ENCODE measurements at regions not wholly inside any gene's neighbourhood (a gene's known extent, or its start where the extent isn't known, plus 50 kb on each side); places are given as distances from the start of the nearest gene placed in this dataset.

DNA sequence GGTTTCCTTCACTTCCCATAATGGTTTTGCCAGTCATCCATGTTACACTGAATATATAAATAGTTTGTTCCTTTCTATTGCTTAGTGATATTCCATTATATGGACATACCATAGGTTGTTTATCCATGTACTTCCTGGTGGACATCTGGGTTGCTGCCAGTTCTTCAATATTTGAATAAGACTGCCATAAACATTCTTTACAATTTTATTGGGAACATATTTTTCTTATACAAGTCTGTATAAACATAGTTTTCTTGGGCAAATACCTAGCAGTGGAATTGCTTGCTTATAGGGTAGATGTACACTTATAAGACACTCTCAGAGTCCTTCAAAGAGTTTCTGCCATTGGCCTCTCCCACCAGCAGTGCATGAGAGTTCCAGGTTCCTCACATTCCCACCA lies 231.4 kb downstream of the OPA1 start:
- TF ChIP-seq, protein P1, sequence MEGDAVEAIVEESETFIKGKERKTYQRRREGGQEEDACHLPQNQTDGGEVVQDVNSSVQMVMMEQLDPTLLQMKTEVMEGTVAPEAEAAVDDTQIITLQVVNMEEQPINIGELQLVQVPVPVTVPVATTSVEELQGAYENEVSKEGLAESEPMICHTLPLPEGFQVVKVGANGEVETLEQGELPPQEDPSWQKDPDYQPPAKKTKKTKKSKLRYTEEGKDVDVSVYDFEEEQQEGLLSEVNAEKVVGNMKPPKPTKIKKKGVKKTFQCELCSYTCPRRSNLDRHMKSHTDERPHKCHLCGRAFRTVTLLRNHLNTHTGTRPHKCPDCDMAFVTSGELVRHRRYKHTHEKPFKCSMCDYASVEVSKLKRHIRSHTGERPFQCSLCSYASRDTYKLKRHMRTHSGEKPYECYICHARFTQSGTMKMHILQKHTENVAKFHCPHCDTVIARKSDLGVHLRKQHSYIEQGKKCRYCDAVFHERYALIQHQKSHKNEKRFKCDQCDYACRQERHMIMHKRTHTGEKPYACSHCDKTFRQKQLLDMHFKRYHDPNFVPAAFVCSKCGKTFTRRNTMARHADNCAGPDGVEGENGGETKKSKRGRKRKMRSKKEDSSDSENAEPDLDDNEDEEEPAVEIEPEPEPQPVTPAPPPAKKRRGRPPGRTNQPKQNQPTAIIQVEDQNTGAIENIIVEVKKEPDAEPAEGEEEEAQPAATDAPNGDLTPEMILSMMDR (IDR thresholded peaks at IDR 0.05; ENCODE audit: control extremely low read depth in 1 of 3, insufficient read depth in 1 of 3, low read depth in 1 of 3, low read length in 3 of 3) = no peak
- no peak for TF ChIP-seq POLR2A (IDR thresholded peaks at IDR 0.05; ENCODE audit: control extremely low read depth in 1 of 2, low read depth in 2 of 2, low read length in 2 of 2)
- TF ChIP-seq GABPA (IDR thresholded peaks at IDR 0.05; ENCODE audit: borderline replicate concordance, insufficient read depth, low read length) = no peak
- TF ChIP-seq CREB1 (IDR thresholded peaks at IDR 0.05) = no peak
- no peak for TF ChIP-seq JUND (IDR thresholded peaks at IDR 0.05; ENCODE audit: low read length)
- no peak for TF ChIP-seq CEBPB (IDR thresholded peaks at IDR 0.05; ENCODE audit: low read depth, low read length)
- TF ChIP-seq EGR1 (IDR thresholded peaks at IDR 0.05; ENCODE audit: borderline replicate concordance, low read depth, low read length) = no peak
- TF ChIP-seq CHD1 (IDR thresholded peaks at IDR 0.05; ENCODE audit: low read depth, low read length) = no peak
- no peak for TF ChIP-seq MAFK (IDR thresholded peaks at IDR 0.05; ENCODE audit: low read depth, low read length)

Data from H1 (cell line).